ENCODE measurements at regions not wholly inside any gene's neighbourhood (a gene's known extent, or its start where the extent isn't known, plus 50 kb on each side); places are given as distances from the start of the nearest gene placed in this dataset.

GRCh38 chr1:117678246-117678977 lies 72.6 kb downstream of the TENT5C start:
- ChIA-PET POLR2A (interaction anchor here (0.6 kb wide), 1 partner anchor 140 kb away, joined by 9 read pairs; no protein-coding TSS in a partner anchor), CTCF (interaction anchor here (0.7 to 1.3 kb wide), 3 partner anchors 76 to 143 kb away, joined by 3 to 4 read pairs (median 3); no protein-coding TSS in a partner anchor)

- CTCF ChIA-PET: no interaction called here
- POLR2A ChIA-PET: no interaction called here
Measured at GRCh38 chr1:117679299-117679698, 73.5 kb downstream of the TENT5C start.

DNA sequence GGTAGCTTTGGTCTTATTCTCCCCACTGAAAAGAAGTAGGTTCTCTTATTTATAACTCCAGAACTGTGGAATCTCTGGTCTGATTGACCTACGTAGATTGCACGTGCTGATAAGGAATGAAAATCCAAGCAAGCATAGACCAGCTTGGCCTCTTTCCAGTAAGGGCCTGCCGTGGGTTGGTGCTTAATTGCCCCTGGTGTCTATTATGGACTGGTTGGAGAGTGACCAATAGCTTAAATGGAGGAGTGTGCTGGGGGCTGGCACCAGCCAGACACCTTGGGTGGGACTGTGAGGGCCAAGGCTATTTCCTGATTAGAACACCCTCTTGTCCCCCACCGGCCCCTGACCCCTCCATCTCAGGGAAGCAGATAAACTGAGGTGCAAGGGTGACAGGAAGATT lies 74.0 kb downstream of the TENT5C start:
- ChIA-PET CTCF (no interaction called here), POLR2A (no interaction called here)

- POLR2A ChIA-PET: no interaction called here
- CTCF ChIA-PET: no interaction called here
Measured at GRCh38 chr1:117680316-117681002, 74.6 kb downstream of the TENT5C start.

DNA sequence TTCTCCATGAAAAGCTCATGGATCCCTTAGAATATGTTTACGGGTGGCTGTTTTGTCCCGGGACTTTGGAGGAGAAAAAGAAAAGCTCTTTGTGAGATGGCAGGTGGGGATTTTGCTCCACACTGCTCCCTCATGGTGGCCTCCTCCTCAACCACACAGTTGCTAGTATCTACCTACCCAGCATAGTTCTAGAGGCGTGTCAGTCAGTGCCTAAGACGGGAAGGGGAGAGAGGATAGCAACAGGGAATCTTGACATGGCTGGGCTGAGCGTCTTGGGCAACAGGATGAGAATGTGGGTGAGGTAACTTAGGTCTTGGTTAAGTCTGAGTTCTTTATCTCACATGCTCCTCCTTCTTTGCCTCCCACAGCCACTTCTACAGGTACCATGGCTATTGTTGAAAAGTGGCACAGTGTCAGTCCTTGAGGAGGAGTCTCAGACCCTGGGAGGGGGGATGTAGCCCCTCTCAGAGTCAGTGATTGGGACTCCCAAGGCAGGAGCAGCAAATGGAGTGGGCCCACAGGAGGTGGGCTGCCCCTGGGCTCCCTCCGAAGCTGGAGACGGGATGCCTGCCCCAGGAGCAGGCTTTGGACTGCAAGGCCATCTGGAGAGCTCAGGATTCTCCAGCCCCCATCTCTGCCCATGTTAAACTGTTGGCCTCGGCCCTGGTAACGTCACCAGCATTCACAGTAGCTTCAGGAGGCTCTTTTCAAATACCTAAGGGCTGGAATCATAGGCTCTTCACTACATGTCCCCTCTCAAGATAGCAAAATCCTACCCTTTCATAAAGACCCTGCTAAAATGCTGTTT lies 75.4 kb downstream of the TENT5C start:
- ChIA-PET CTCF (no interaction called here), POLR2A (no interaction called here)

GRCh38 chr1:117681901-117682250 lies 76.0 kb downstream of the TENT5C start:
- ChIA-PET POLR2A (interaction anchor here (0.5 kb wide), 1 partner anchor 65 kb away, joined by 3 read pairs; no protein-coding TSS in a partner anchor), CTCF (interaction anchor here (0.7 kb wide), 1 partner anchor 94 kb away, joined by 4 read pairs; no protein-coding TSS in a partner anchor)

- ChIA-PET CTCF (interaction anchor here (0.7 kb wide), 1 partner anchor 94 kb away, joined by 4 read pairs; no protein-coding TSS in a partner anchor), POLR2A (interaction anchor here (0.5 kb wide), 1 partner anchor 65 kb away, joined by 3 read pairs; no protein-coding TSS in a partner anchor)
Measured at GRCh38 chr1:117682372-117682771, 76.5 kb downstream of the TENT5C start.

DNA sequence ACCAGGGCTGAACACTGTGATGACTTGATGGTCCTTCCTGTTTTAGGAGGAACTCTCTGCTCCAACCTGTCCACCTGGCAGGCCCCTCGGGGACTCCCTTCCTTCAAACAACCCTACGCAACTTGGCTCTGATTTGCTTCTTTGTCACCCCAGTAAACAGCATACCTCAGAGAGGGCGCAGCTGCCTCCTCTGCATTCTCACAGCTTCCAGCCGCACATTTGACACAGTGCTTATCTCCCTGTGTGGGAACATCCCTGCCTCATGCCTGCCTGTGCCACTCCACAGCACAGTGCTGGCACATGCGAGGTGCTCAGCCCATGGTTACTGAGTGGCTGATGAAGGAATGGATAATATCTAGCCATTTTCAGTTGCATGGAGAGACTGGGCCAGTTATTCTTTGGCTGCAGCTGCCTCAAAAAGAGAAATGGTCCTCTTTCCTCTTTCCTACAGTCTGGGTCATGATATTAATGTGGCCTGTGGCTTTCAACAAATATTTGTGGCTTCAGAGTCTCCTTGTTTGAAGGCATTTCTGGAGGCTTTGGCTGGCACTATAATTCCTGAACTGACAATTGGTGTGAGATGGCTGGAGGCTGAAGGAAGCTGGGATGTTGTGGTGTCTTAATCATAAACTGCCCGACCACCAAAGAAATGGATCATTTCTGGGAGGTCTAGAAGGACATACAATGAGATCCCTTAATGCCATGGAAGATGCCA lies 77.9 kb downstream of the TENT5C start:
- POLR2A ChIA-PET: no interaction called here

GRCh38 chr1:117685936-117686806 lies 80.3 kb downstream of the TENT5C start:
- ChIA-PET POLR2A (no interaction called here), CTCF (no interaction called here)

More for the DNA sequence above, 77.9 kb downstream of the TENT5C start:
- CTCF ChIA-PET: no interaction called here

DNA sequence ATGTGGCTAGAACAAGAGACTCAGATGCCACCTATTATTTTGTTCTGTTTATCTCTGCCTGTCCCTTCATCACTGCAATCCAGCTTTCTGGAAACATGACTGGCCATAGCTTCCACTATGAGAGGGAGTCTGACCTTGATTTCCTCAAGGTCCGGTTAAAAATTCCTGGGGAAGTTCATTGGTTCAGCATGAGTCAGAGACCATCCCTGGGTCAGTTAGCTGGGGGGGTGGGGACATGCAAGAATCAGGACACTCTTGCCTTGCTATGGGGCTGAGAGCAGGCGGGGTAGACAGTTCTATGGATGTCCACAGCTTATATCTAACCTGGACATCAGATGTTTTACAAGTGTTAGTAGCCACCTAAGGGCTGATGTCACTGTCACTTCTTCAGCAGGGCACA lies 81.1 kb downstream of the TENT5C start:
- POLR2A ChIA-PET: no interaction called here
- CTCF ChIA-PET: no interaction called here

GRCh38 chr1:117689997-117690625 lies 84.3 kb downstream of the TENT5C start:
- ChIA-PET CTCF (no interaction called here), POLR2A (interaction anchor here (0.6 kb wide), 1 partner anchor 23 kb away, joined by 3 read pairs; no protein-coding TSS in a partner anchor)

GRCh38 chr1:117691942-117692341 lies 86.1 kb downstream of the TENT5C start:
- POLR2A ChIA-PET: no interaction called here
- CTCF ChIA-PET: no interaction called here

GRCh38 chr1:117694543-117694942 lies 88.7 kb downstream of the TENT5C start:
- ChIA-PET CTCF (no interaction called here), POLR2A (no interaction called here)

DNA sequence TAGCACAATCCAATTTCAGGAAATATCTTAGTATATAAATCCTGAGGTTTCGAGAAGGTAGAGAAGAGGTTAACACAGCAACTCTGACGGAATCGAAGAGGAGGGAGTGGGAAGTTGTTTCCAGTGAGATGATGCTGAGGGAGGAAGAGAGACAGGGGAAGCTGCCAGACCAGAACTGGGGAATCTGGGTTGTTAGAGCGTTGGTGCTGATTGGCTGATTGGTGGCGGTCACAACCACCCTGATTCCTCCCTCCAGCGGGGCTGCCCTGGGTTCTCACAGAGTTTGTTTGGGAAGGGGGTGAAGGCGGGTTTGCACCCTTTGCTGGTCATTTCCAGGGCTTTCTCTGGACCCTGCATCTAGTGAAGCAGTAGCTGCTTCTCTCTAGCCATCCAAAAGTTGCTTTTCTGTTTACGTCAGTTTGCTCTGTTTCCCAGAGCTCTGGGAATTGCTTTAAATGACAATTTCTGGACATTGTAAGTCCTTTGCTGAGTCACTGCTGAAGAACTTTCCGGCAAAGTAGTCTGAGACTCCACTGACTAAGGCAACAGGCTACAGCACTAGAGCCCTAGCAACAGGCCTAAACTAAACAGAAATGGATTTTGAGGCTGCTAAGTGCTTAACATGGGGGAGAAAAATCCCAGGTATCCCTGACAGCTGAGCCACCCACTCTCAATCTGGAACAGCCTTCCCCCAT lies 90.1 kb downstream of the TENT5C start:
- POLR2A ChIA-PET: no interaction called here
- CTCF ChIA-PET: no interaction called here

GRCh38 chr1:117696561-117696960 lies 90.7 kb downstream of the TENT5C start:
- ChIA-PET POLR2A (no interaction called here), CTCF (no interaction called here)

GRCh38 chr1:117697220-117697781 lies 91.5 kb downstream of the TENT5C start:
- POLR2A ChIA-PET: no interaction called here

DNA sequence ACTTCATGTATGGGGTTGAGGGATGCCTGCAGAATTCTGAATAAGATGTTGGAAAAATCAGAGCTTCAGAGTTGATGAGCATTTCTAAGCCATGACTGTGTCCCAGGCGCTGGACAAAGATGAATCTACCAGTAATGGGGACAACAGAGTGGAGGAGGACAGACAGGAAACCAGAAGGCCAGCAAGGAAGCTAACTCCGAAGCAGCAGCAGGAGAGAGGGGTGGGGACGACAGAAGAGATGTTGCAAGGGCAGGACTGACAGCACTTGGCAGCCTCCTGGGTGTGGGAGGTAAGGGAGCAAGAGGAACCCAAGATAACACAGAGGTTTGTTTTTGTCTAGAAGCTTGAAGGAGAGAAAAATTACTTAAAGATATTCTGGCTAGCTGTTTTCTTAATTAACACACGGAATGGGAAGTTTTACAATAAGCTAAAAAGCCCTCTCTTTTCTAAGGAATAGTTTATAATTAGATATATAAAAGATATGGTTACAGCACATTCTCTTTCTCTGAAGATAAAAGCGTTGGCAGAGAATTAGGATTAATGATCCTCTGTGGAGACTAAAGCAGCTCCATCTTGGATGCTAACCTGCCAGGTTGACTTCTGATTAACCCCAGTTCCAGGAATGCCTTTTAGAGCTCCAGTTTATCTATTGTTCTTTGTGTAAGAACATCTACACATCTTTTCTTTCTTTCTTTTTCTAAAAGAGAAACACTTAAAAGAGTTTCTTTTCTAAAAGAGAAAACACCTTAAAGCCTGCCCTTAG lies 92.7 kb downstream of the TENT5C start:
- CTCF ChIA-PET: no interaction called here
- POLR2A ChIA-PET: no interaction called here

More at GRCh38 chr1:117697220-117697781, 91.5 kb downstream of the TENT5C start:
- CTCF ChIA-PET: interaction anchor here (0.6 kb wide), 1 partner anchor 89 kb away, joined by 3 read pairs; no protein-coding TSS in a partner anchor

Measured in activated CD8-positive, alpha-beta memory T cell treated with anti-CD3 and anti-CD28 coated beads for 36 hours (primary cell).